ENCODE measurements at regions not wholly inside any gene's neighbourhood (a gene's known extent, or its start where the extent isn't known, plus 50 kb on each side); places are given as distances from the start of the nearest gene placed in this dataset.

DNA sequence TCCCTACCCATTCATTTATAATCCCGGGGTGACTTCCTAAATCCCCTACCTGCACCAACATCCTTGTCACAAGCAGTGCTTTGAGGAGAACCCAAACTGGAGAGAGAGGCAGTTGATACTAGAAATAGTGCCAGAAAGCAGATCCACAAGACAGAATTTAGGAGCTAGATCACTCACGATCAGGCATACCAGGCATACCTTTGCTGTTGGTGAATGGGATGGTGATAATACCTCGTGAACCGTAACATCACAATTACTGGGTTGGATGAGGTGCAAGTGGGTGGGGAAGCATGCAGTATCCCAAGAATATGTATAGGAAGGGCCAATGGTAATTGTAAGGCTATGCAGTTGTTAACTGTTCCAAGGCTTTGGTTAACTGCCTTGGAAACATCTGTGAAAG lies 129.3 kb downstream of the TMA16 start:
- Histone ChIP-seq H3K9me3 (no peaks in the 10 kb centered on the region), H3K4me1 (no peaks in the 10 kb centered on the region), H3K4me3 (no peak overlapping the region), H3K36me3 (no peaks in the 10 kb centered on the region), H3K27ac (no peak overlapping the region), H3K27me3 (no peaks in the 10 kb centered on the region)
- no peak for DNase-seq
- TF ChIP-seq POLR2AphosphoS5 (IDR thresholded peaks at IDR 0.05) = no peak
- TF ChIP-seq EP300 (IDR thresholded peaks at IDR 0.05) = no peak
- no peak for TF ChIP-seq POLR2A (IDR thresholded peaks at IDR 0.05)
- TF ChIP-seq, protein P1, sequence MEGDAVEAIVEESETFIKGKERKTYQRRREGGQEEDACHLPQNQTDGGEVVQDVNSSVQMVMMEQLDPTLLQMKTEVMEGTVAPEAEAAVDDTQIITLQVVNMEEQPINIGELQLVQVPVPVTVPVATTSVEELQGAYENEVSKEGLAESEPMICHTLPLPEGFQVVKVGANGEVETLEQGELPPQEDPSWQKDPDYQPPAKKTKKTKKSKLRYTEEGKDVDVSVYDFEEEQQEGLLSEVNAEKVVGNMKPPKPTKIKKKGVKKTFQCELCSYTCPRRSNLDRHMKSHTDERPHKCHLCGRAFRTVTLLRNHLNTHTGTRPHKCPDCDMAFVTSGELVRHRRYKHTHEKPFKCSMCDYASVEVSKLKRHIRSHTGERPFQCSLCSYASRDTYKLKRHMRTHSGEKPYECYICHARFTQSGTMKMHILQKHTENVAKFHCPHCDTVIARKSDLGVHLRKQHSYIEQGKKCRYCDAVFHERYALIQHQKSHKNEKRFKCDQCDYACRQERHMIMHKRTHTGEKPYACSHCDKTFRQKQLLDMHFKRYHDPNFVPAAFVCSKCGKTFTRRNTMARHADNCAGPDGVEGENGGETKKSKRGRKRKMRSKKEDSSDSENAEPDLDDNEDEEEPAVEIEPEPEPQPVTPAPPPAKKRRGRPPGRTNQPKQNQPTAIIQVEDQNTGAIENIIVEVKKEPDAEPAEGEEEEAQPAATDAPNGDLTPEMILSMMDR (IDR thresholded peaks at IDR 0.05) = no peak
- intact Hi-C loops (cut with DNase I; ENCODE audit: low total_unique reads) = no loop called here
- WGBS, 5 donors = 73 to 83% (median 81%) methylated on average over 4 of the region's 4 CpGs

DNA sequence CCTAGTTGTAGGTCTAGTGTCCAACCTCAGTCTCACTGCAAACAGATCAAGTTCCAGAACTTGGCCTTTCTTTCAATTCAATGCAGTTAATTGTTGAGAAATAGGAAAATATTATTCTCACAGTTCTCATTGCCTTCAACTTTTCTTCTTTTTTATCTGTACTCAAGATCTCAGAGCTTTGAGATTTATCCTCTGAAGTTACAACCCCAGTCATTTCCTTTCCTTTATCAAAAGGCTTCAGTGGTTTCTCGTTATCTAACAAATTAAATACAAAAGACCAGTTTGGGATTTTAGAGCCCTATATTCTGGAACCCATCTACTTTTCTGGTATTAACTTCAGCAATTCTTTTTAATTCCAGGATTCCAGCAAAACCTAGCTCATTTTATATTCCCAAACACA lies 130.2 kb downstream of the TMA16 start:
- H3K4me1 ChIP-seq = no peaks in the 10 kb centered on the region
- no peaks in the 10 kb centered on the region for H3K36me3 ChIP-seq
- WGBS, 5 donors = 54 to 67% (median 62%) methylated on average over 1 of the region's 1 CpG
- no peaks in the 10 kb centered on the region for H3K9me3 ChIP-seq
- intact Hi-C loops (cut with DNase I; ENCODE audit: low total_unique reads) = no loop called here
- no peaks in the 10 kb centered on the region for H3K27me3 ChIP-seq
- DNase-seq = no peak
- no peak overlapping the region for H3K27ac ChIP-seq
- no peak overlapping the region for H3K4me3 ChIP-seq
- TF ChIP-seq POLR2A (IDR thresholded peaks at IDR 0.05) = no peak
- TF ChIP-seq POLR2AphosphoS5 (IDR thresholded peaks at IDR 0.05) = no peak
- no peak for TF ChIP-seq EP300 (IDR thresholded peaks at IDR 0.05)
- TF ChIP-seq, protein P1 (IDR thresholded peaks at IDR 0.05) = no peak

DNA sequence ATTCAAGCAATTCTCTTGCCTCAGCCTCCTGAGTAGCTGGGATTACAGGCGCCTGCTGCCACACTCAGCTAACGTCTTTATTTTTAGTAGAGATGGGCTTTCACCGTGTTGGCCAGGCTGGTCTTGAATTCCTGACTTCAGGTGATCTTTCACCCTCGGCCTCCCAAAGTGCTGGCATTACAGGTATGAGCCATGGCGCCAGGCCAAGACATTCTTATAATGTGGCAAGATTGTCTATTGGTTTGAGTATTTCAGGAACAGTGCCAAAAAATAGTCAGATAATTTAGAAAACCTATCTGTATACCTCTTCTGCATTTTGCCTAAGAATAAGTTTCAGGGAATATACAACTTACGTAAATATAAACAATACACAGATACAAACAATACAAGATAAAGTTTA lies 136.8 kb downstream of the TMA16 start:
- WGBS, 5 donors = 81 to 91% (median 88%) methylated on average over 6 of the region's 6 CpGs
- no peaks in the 10 kb centered on the region for H3K27me3 ChIP-seq
- H3K4me1 ChIP-seq = no peaks in the 10 kb centered on the region
- no peaks in the 10 kb centered on the region for H3K36me3 ChIP-seq
- DNase-seq = no peak
- H3K4me3 ChIP-seq = no peak overlapping the region
- H3K9me3 ChIP-seq = peaks cover 0 to 6% (median 0%) of the 10 kb centered on the region in 4 donors
- TF ChIP-seq POLR2AphosphoS5 (IDR thresholded peaks at IDR 0.05) = no peak
- TF ChIP-seq, protein P1 (IDR thresholded peaks at IDR 0.05) = no peak
- H3K27ac ChIP-seq = no peak overlapping the region
- intact Hi-C loops (cut with DNase I; ENCODE audit: low total_unique reads) = no loop called here

DNA sequence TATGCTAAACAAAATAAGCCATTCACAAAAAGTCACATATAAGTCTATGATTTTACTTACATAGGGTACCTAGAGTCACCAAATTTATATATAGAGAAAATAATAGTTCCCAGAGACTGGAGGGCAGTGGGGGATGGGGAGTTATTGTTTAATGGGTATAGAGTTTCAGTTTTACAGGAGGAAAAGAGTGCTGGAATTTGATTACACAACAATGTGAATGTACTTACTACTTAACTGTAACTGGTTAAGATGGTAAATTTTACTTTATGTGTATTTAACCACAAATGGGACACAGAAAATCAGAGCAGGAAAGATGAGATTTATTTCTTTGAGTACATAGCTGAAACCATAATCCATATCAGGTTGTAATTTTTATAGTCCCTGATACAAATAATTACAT lies 144.4 kb downstream of the TMA16 start:
- Histone ChIP-seq H3K27me3 (no peaks in the 10 kb centered on the region), H3K4me1 (no peaks in the 10 kb centered on the region), H3K27ac (no peak overlapping the region), H3K36me3 (no peaks in the 10 kb centered on the region), H3K4me3 (no peak overlapping the region), H3K9me3 (no peaks in the 10 kb centered on the region)
- TF ChIP-seq EP300 (IDR thresholded peaks at IDR 0.05) (no peak), POLR2A (IDR thresholded peaks at IDR 0.05) (no peak), POLR2AphosphoS5 (IDR thresholded peaks at IDR 0.05) (no peak)
- TF ChIP-seq, protein P1 (IDR thresholded peaks at IDR 0.05) = no peak
- intact Hi-C loops (cut with DNase I; ENCODE audit: low total_unique reads) = no loop called here
- no peak for DNase-seq

All from stomach (tissue), 8 donors.